ENCODE measurements at regions not wholly inside any gene's neighbourhood (a gene's known extent, or its start where the extent isn't known, plus 50 kb on each side); places are given as distances from the start of the nearest gene placed in this dataset.

DNA sequence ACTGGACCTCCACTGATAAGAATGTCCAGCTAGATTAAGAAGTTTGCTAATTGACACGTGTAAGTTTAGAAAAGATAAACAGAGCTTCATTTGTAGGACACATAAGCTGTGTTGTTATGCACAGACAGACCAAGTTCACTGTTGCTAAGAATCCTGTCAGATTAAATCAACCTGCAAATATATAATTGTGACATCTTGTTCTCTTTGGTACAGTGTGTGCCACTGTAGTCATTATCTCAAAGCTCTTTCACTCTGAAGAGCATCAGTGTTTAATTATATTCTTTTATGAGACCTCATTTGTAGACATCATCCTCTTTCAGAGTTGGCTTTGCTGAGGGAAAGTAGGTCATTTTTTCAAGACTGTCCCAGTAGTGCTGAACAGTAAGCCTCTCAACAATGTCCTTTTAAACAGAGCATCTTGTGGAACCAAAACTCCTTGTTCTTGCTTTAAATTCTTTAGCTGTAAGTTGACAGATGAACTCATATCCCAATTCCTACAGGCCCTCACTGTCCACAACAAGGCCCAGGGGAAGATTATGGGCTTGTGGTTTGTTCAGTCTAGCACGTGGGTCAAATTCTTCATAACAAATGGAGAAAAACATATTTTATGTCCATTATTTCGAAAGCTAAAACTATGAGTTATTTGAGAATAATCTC lies 252.4 kb downstream of the HDGFL1 start:
- H3K27me3 ChIP-seq (ENCODE audit: low read depth, low read length) = no peaks in the 10 kb centered on the region
- TF ChIP-seq, protein P1, sequence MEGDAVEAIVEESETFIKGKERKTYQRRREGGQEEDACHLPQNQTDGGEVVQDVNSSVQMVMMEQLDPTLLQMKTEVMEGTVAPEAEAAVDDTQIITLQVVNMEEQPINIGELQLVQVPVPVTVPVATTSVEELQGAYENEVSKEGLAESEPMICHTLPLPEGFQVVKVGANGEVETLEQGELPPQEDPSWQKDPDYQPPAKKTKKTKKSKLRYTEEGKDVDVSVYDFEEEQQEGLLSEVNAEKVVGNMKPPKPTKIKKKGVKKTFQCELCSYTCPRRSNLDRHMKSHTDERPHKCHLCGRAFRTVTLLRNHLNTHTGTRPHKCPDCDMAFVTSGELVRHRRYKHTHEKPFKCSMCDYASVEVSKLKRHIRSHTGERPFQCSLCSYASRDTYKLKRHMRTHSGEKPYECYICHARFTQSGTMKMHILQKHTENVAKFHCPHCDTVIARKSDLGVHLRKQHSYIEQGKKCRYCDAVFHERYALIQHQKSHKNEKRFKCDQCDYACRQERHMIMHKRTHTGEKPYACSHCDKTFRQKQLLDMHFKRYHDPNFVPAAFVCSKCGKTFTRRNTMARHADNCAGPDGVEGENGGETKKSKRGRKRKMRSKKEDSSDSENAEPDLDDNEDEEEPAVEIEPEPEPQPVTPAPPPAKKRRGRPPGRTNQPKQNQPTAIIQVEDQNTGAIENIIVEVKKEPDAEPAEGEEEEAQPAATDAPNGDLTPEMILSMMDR (IDR thresholded peaks at IDR 0.05; ENCODE audit: low read depth, low read length) = no peak
- no peak for TF ChIP-seq EZH2phosphoT487 (IDR thresholded peaks at IDR 0.05; ENCODE audit: low read depth)
- H3K4me1 ChIP-seq (ENCODE audit: low read length) = peaks cover 10% of the 10 kb centered on the region
- no peaks in the 10 kb centered on the region for H3K36me3 ChIP-seq (replicated peaks; ENCODE audit: low read depth, low read length)
- no peak overlapping the region for H3K27ac ChIP-seq (ENCODE audit: low read length)
- H4K20me1 ChIP-seq (ENCODE audit: insufficient read depth, low read length) = no peaks in the 10 kb centered on the region
- no peak overlapping the region for H3K4me3 ChIP-seq (ENCODE audit: low read length)
- no peak overlapping the region for H3K4me2 ChIP-seq (ENCODE audit: low read length)
- H3K9me3 ChIP-seq (ENCODE audit: insufficient read depth, low read length) = no peaks in the 10 kb centered on the region
- no peak overlapping the region for H3K9ac ChIP-seq (ENCODE audit: low read length)
- no peaks in the 10 kb centered on the region for H3K79me2 ChIP-seq (ENCODE audit: low read length)
- no peak overlapping the region for H2AFZ ChIP-seq (ENCODE audit: low read depth, low read length)

DNA sequence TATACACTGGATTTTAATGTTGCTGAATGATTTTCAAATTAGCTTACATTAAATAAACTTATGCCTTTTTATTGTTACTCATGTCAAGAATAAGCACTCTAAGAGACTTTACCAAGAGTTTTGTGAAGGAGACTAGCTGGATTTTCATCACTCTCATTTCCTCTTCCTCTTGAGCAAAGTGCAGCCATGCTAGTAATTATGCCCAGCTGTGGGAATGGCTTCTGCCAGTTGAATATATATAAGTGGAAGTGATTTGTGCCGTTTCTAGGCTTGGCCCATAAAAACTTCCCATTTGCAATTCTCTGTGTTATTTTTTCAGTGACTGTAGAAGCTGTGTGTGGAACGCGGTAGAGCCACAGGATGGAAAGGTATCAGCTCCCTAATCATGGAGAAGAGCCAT lies 255.8 kb downstream of the HDGFL1 start:
- Histone ChIP-seq H3K79me2 (ENCODE audit: low read length) (no peaks in the 10 kb centered on the region), H3K27me3 (ENCODE audit: low read depth, low read length) (no peaks in the 10 kb centered on the region), H3K9me3 (ENCODE audit: insufficient read depth, low read length) (no peaks in the 10 kb centered on the region)

DNA sequence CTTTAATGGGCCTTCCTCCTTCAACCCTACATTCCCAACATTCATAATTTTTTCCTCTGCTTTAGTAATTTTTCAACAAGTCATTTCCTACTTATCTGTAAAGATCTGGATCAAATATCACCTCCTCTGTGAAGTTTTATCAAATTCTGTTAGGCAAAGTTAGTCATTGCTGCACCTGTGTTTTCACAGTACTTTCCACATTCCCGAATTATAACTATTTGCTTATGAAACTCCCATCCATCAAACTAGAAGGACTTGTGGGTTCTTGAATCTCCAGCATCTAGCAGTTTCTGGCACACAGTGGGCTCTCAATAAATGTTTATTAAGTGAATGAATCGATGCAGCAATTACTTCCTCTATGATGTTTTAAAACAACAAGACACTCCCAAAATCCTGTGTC lies 257.6 kb downstream of the HDGFL1 start:
- Histone ChIP-seq H2AFZ (ENCODE audit: low read depth, low read length) (no peak overlapping the region), H3K4me3 (ENCODE audit: low read length) (no peak overlapping the region), H3K27ac (ENCODE audit: low read length) (no peak overlapping the region), H4K20me1 (ENCODE audit: insufficient read depth, low read length) (no peaks in the 10 kb centered on the region), H3K36me3 (replicated peaks; ENCODE audit: low read depth, low read length) (no peaks in the 10 kb centered on the region), H3K79me2 (ENCODE audit: low read length) (no peaks in the 10 kb centered on the region), H3K9me3 (ENCODE audit: insufficient read depth, low read length) (no peaks in the 10 kb centered on the region), H3K4me2 (ENCODE audit: low read length) (no peak overlapping the region), H3K27me3 (ENCODE audit: low read depth, low read length) (no peaks in the 10 kb centered on the region), H3K9ac (ENCODE audit: low read length) (no peak overlapping the region), H3K4me1 (ENCODE audit: low read length) (peaks cover 12% of the 10 kb centered on the region)
- no peak for TF ChIP-seq EZH2phosphoT487 (IDR thresholded peaks at IDR 0.05; ENCODE audit: low read depth)
- TF ChIP-seq, protein P1 (IDR thresholded peaks at IDR 0.05; ENCODE audit: low read depth, low read length) = no peak

More for the DNA sequence above, 255.8 kb downstream of the HDGFL1 start:
- Histone ChIP-seq H3K36me3 (replicated peaks; ENCODE audit: low read depth, low read length) (no peaks in the 10 kb centered on the region), H3K4me1 (ENCODE audit: low read length) (peaks cover 14% of the 10 kb centered on the region), H3K4me3 (ENCODE audit: low read length) (no peak overlapping the region), H3K27ac (ENCODE audit: low read length) (no peak overlapping the region), H4K20me1 (ENCODE audit: insufficient read depth, low read length) (no peaks in the 10 kb centered on the region), H3K4me2 (ENCODE audit: low read length) (peak overlapping the region; percentile 55), H3K9ac (ENCODE audit: low read length) (no peak overlapping the region), H2AFZ (ENCODE audit: low read depth, low read length) (no peak overlapping the region)
- TF ChIP-seq, protein P1 (IDR thresholded peaks at IDR 0.05; ENCODE audit: low read depth, low read length) = no peak
- TF ChIP-seq EZH2phosphoT487 (IDR thresholded peaks at IDR 0.05; ENCODE audit: low read depth) = no peak

DNA sequence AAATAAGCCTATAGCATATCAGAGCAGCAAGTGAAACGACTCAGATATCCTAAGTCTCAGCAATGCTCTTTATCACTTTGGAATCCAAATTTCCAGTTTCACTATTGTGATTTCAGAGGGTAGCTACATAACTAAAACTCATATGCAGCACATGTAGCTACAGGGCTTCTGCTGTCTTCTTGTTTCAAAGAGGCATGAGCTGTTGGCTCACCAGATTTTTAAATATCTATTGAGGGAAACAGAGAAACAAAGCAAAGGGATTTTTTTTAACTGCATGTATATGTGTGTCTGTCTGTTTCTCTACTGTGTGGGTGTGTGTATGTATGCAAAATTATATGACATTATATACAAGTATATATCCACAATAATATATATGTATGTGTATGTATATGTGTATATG lies 258.4 kb downstream of the HDGFL1 start:
- H3K9me3 ChIP-seq (ENCODE audit: insufficient read depth, low read length) = no peaks in the 10 kb centered on the region
- no peaks in the 10 kb centered on the region for H3K27me3 ChIP-seq (ENCODE audit: low read depth, low read length)
- no peaks in the 10 kb centered on the region for H4K20me1 ChIP-seq (ENCODE audit: insufficient read depth, low read length)
- H3K4me2 ChIP-seq (ENCODE audit: low read length) = no peak overlapping the region
- H3K4me3 ChIP-seq (ENCODE audit: low read length) = no peak overlapping the region
- H3K27ac ChIP-seq (ENCODE audit: low read length) = no peak overlapping the region
- no peak overlapping the region for H2AFZ ChIP-seq (ENCODE audit: low read depth, low read length)
- H3K4me1 ChIP-seq (ENCODE audit: low read length) = peaks cover 12% of the 10 kb centered on the region
- H3K9ac ChIP-seq (ENCODE audit: low read length) = no peak overlapping the region
- no peak for TF ChIP-seq EZH2phosphoT487 (IDR thresholded peaks at IDR 0.05; ENCODE audit: low read depth)
- TF ChIP-seq, protein P1 (IDR thresholded peaks at IDR 0.05; ENCODE audit: low read depth, low read length) = no peak
- H3K36me3 ChIP-seq (replicated peaks; ENCODE audit: low read depth, low read length) = no peaks in the 10 kb centered on the region
- H3K79me2 ChIP-seq (ENCODE audit: low read length) = no peaks in the 10 kb centered on the region

Data from OCI-LY3 (cell line).